ENCODE measurements at regions not wholly inside any gene's neighbourhood (a gene's known extent, or its start where the extent isn't known, plus 50 kb on each side); places are given as distances from the start of the nearest gene placed in this dataset.
A peak's percentile ranks its signal among the peaks of the same experiment; 100 is the strongest.

- POLR2A ChIA-PET: no interaction called here
- Mint-ChIP-seq H3K4me1 (peaks cover 0 to 2% (median 0%) of the 10 kb centered on the region in 4 donors), H3K4me3 (no peak overlapping the region), H3K9me3 (no peaks in the 10 kb centered on the region), H3K27me3 (peaks cover 0 to 9% (median 0%) of the 10 kb centered on the region in 5 donors), H3K27ac (no peak overlapping the region), H3K36me3 (no peaks in the 10 kb centered on the region)
- DNase-seq (no peak), ATAC-seq (no peak)
These were observed 336.9 kb upstream of the PREP start for GRCh38 chr6:105739764-105740163.

- ATAC-seq: no peak
- no peak overlapping the region for H3K27ac Mint-ChIP-seq
- peaks cover 0 to 2% (median 0%) of the 10 kb centered on the region in 4 donors for H3K4me1 Mint-ChIP-seq
- no peak overlapping the region for H3K4me3 Mint-ChIP-seq
- H3K36me3 Mint-ChIP-seq: no peaks in the 10 kb centered on the region
- H3K27me3 Mint-ChIP-seq: no peaks in the 10 kb centered on the region
- no peaks in the 10 kb centered on the region for H3K9me3 Mint-ChIP-seq
- POLR2A ChIA-PET: no interaction called here
- DNase-seq: peak in 3 of 10 donors; percentile 30 to 38 (median 31)
These were observed 330.8 kb upstream of the PREP start for GRCh38 chr6:105733556-105734162.

- Mint-ChIP-seq H3K27ac (no peak overlapping the region), H3K4me3 (no peak overlapping the region), H3K9me3 (peaks cover 0 to 2% (median 0%) of the 10 kb centered on the region in 9 donors), H3K27me3 (peaks cover 0 to 2% (median 0%) of the 10 kb centered on the region in 5 donors), H3K36me3 (no peaks in the 10 kb centered on the region), H3K4me1 (no peaks in the 10 kb centered on the region)
- ATAC-seq: no peak
- POLR2A ChIA-PET: no interaction called here
- DNase-seq: no peak
These were observed 326.1 kb upstream of the PREP start for GRCh38 chr6:105728995-105729394.

- H3K27me3 Mint-ChIP-seq: peaks cover 0 to 5% (median 0%) of the 10 kb centered on the region in 5 donors
- H3K36me3 Mint-ChIP-seq: no peaks in the 10 kb centered on the region
- POLR2A ChIA-PET: no interaction called here
- DNase-seq (no peak), ATAC-seq (no peak)
- H3K4me1 Mint-ChIP-seq: no peaks in the 10 kb centered on the region
- peaks cover 0 to 2% (median 0%) of the 10 kb centered on the region in 9 donors for H3K9me3 Mint-ChIP-seq
- peak overlapping the region in 1 of 10 donors; percentile 21 for H3K27ac Mint-ChIP-seq
- no peak overlapping the region for H3K4me3 Mint-ChIP-seq
These were observed 324.2 kb upstream of the PREP start for GRCh38 chr6:105726902-105727655.

- Mint-ChIP-seq H3K36me3 (peaks cover 6 to 35% (median 17%) of the 10 kb centered on the region in 3 donors), H3K4me1 (no peaks in the 10 kb centered on the region)
- POLR2A ChIA-PET: no interaction called here
These were observed 312.0 kb upstream of the PREP start for GRCh38 chr6:105714846-105715245.

GRCh38 chr6:105713474-105714118 is 310.7 kb upstream of the PREP start:
- H3K27me3 Mint-ChIP-seq: peaks cover 3 to 32% (median 17%) of the 10 kb centered on the region in 5 donors
- no peak for ATAC-seq
- H3K4me1 Mint-ChIP-seq: no peaks in the 10 kb centered on the region
- POLR2A ChIA-PET: no interaction called here
- H3K27ac Mint-ChIP-seq: no peak overlapping the region
- DNase-seq: no peak
- no peak overlapping the region for H3K4me3 Mint-ChIP-seq
- peaks cover 6 to 35% (median 17%) of the 10 kb centered on the region in 3 donors for H3K36me3 Mint-ChIP-seq
- H3K9me3 Mint-ChIP-seq: peaks cover 10 to 45% (median 28%) of the 10 kb centered on the region in 9 donors

More at GRCh38 chr6:105714846-105715245, 312.0 kb upstream of the PREP start:
- DNase-seq (no peak), ATAC-seq (no peak)
- H3K4me3 Mint-ChIP-seq: no peak overlapping the region
- peaks cover 0 to 32% (median 17%) of the 10 kb centered on the region in 5 donors for H3K27me3 Mint-ChIP-seq
- H3K9me3 Mint-ChIP-seq: peaks cover 10 to 45% (median 28%) of the 10 kb centered on the region in 9 donors
- no peak overlapping the region for H3K27ac Mint-ChIP-seq

GRCh38 chr6:105711216-105711615 is 308.3 kb upstream of the PREP start:
- POLR2A ChIA-PET: no interaction called here
- Mint-ChIP-seq H3K4me1 (no peaks in the 10 kb centered on the region), H3K27me3 (peaks cover 3 to 24% (median 16%) of the 10 kb centered on the region in 5 donors), H3K4me3 (no peak overlapping the region), H3K27ac (peak overlapping the region in 1 of 10 donors; percentile 21), H3K36me3 (peaks cover 6 to 35% (median 17%) of the 10 kb centered on the region in 3 donors), H3K9me3 (peaks cover 10 to 45% (median 23%) of the 10 kb centered on the region in 9 donors)
- DNase-seq (no peak), ATAC-seq (no peak)

GRCh38 chr6:105705608-105706007 is 302.7 kb upstream of the PREP start:
- peaks cover 0 to 13% (median 6%) of the 10 kb centered on the region in 5 donors for H3K27me3 Mint-ChIP-seq
- no peak overlapping the region for H3K4me3 Mint-ChIP-seq
- H3K27ac Mint-ChIP-seq: no peak overlapping the region
- DNase-seq (no peak), ATAC-seq (no peak)
- no peaks in the 10 kb centered on the region for H3K36me3 Mint-ChIP-seq
- POLR2A ChIA-PET: no interaction called here
- H3K4me1 Mint-ChIP-seq: no peaks in the 10 kb centered on the region
- peaks cover 0 to 9% (median 0%) of the 10 kb centered on the region in 9 donors for H3K9me3 Mint-ChIP-seq

GRCh38 chr6:105695461-105695860 is 292.6 kb upstream of the PREP start:
- H3K27me3 Mint-ChIP-seq: peaks cover 6 to 12% (median 10%) of the 10 kb centered on the region in 5 donors
- peaks cover 0 to 3% (median 0%) of the 10 kb centered on the region in 9 donors for H3K9me3 Mint-ChIP-seq
- no peaks in the 10 kb centered on the region for H3K36me3 Mint-ChIP-seq
- DNase-seq: no peak
- no peak overlapping the region for H3K27ac Mint-ChIP-seq
- no peaks in the 10 kb centered on the region for H3K4me1 Mint-ChIP-seq
- no peak for ATAC-seq
- H3K4me3 Mint-ChIP-seq: no peak overlapping the region
- POLR2A ChIA-PET: no interaction called here

- POLR2A ChIA-PET: no interaction called here
- peaks cover 0 to 9% (median 0%) of the 10 kb centered on the region in 3 donors for H3K36me3 Mint-ChIP-seq
- peaks cover 0 to 13% (median 6%) of the 10 kb centered on the region in 9 donors for H3K9me3 Mint-ChIP-seq
- no peak for ATAC-seq
- H3K27me3 Mint-ChIP-seq: peaks cover 6 to 17% (median 13%) of the 10 kb centered on the region in 5 donors
- no peak for DNase-seq
- no peaks in the 10 kb centered on the region for H3K4me1 Mint-ChIP-seq
- no peak overlapping the region for H3K27ac Mint-ChIP-seq
- H3K4me3 Mint-ChIP-seq: no peak overlapping the region
These were observed 289.8 kb upstream of the PREP start for GRCh38 chr6:105692613-105693215.

- H3K36me3 Mint-ChIP-seq: peaks cover 0 to 14% (median 2%) of the 10 kb centered on the region in 3 donors
- H3K27ac Mint-ChIP-seq: no peak overlapping the region
- no peak for DNase-seq
- POLR2A ChIA-PET: no interaction called here
- H3K27me3 Mint-ChIP-seq: peaks cover 8 to 25% (median 14%) of the 10 kb centered on the region in 5 donors
- no peak for ATAC-seq
- no peaks in the 10 kb centered on the region for H3K4me1 Mint-ChIP-seq
- peaks cover 0 to 19% (median 14%) of the 10 kb centered on the region in 9 donors for H3K9me3 Mint-ChIP-seq
- no peak overlapping the region for H3K4me3 Mint-ChIP-seq
These were observed 289.1 kb upstream of the PREP start for GRCh38 chr6:105691971-105692370.

GRCh38 chr6:105691081-105691480 is 288.2 kb upstream of the PREP start:
- Mint-ChIP-seq H3K9me3 (peaks cover 0 to 28% (median 23%) of the 10 kb centered on the region in 9 donors), H3K27me3 (peaks cover 8 to 27% (median 16%) of the 10 kb centered on the region in 5 donors), H3K4me3 (no peak overlapping the region), H3K4me1 (no peaks in the 10 kb centered on the region), H3K36me3 (peaks cover 0 to 20% (median 5%) of the 10 kb centered on the region in 3 donors), H3K27ac (no peak overlapping the region)
- POLR2A ChIA-PET: no interaction called here
- ATAC-seq (no peak), DNase-seq (no peak)
